Neural cell (in vitro differentiated cells): ENCODE measurements at regions not wholly inside any gene's neighbourhood (a gene's known extent, or its start where the extent isn't known, plus 50 kb on each side); places are given as distances from the start of the nearest gene placed in this dataset.

ENCODE experiments used
- H2AFZ ChIP-seq: fragments of 200-600, 300-800 bp; sonication (generic), shearing (Covaris generic); 2 replicates; pipeline ENCODE4 v1.6.0; 2014; ENCODE audit warnings: low read depth, mild to moderate bottlenecking, antibody characterized with exemption, low read length, moderate library complexity
- H3F3A ChIP-seq: fragments of 200-600 bp; shearing (Covaris generic); 2 replicates; pipeline ENCODE4 v1.6.1; 2016; ENCODE audit warnings: mild to moderate bottlenecking, moderate library complexity, mixed read lengths, antibody characterized with exemption, low read length; ENCODE audit not compliant: insufficient read depth, poor library complexity, severe bottlenecking
- H3K27ac ChIP-seq: fragments of 200-600, 300-800 bp; sonication (generic), shearing (Covaris generic); 2 replicates; pipeline ENCODE4 v1.5.1; 2014; ENCODE audit warnings: mild to moderate bottlenecking, low read length, moderate library complexity
- H3K27me3 ChIP-seq: fragments of 300-800, 200-600 bp; sonication (generic), shearing (Covaris generic); 2 replicates; pipeline ENCODE4 v1.6.0; 2014; ENCODE audit warnings: mild to moderate bottlenecking, low read depth, low read length, moderate library complexity; ENCODE audit not compliant: insufficient read depth
- H3K36me3 ChIP-seq: fragments of 300-800, 200-600 bp; sonication (generic), shearing (Covaris generic); 2 replicates; pipeline ENCODE4 v1.5.1; 2014; ENCODE audit warnings: mild to moderate bottlenecking, antibody characterized with exemption, low read length, moderate library complexity; ENCODE audit not compliant: insufficient read depth
- H3K4me2 ChIP-seq: fragments of 300-800, 200-600 bp; sonication (generic), shearing (Covaris generic); 2 replicates; pipeline ENCODE4 v1.6.0; 2014; ENCODE audit warnings: mild to moderate bottlenecking, low read length
- H3K4me3 ChIP-seq: fragments of 300-800, 200-600 bp; sonication (generic), shearing (Covaris generic); 2 replicates; pipeline ENCODE4 v1.5.1; 2014; ENCODE audit warnings: mild to moderate bottlenecking, low read length, moderate library complexity
- H3K79me2 ChIP-seq: fragments of 200-600 bp; shearing (Covaris generic); replicated peaks from 2 replicates; pipeline ENCODE4 v1.6.0; 2014; ENCODE audit warnings: mild to moderate bottlenecking, low read length, moderate library complexity; ENCODE audit not compliant: insufficient read depth
- H3K9ac ChIP-seq: fragments of 300-800, 200-600 bp; sonication (generic), shearing (Covaris generic); 2 replicates; pipeline ENCODE4 v1.6.1; 2016; ENCODE audit warnings: mild to moderate bottlenecking, low read length, mixed read lengths
- H3K9me2 ChIP-seq: fragments of 200-600 bp; shearing (Covaris generic); 2 replicates; pipeline ENCODE4 v1.6.1; 2016; ENCODE audit warnings: mild to moderate bottlenecking, low read length, mixed read lengths; ENCODE audit not compliant: insufficient read depth
- H3K9me3 ChIP-seq: fragments of 200-600, 300-800 bp; sonication (generic), shearing (Covaris generic); 2 replicates; pipeline ENCODE4 v1.6.1; 2016; ENCODE audit warnings: mild to moderate bottlenecking, mixed run types, low read length, moderate library complexity, mixed read lengths
- H4K20me1 ChIP-seq: fragments of 200-600 bp; shearing (Covaris generic); 2 replicates; pipeline ENCODE4 v1.6.1; 2016; ENCODE audit warnings: mild to moderate bottlenecking, mixed run types; ENCODE audit not compliant: insufficient read depth
- CTCF ChIP-seq: fragments of 450-650 bp; IDR thresholded peaks from 2 replicates; pipeline ENCODE4 v1.5.1; 2014; ENCODE audit warnings: antibody characterized with exemption, mild to moderate bottlenecking, moderate library complexity; ENCODE audit not compliant: poor library complexity, severe bottlenecking
- EP300 ChIP-seq: fragments of 450-650 bp; conservative IDR thresholded peaks from 2 replicates; pipeline ENCODE4 v1.6.1; 2014; ENCODE audit warnings: antibody characterized with exemption, mild to moderate bottlenecking, moderate library complexity; ENCODE audit not compliant: poor library complexity, severe bottlenecking
- EZH2 ChIP-seq: fragments of 200-600, 300-800 bp; shearing (Covaris generic), sonication (generic); IDR thresholded peaks from 2 replicates; pipeline ENCODE4 v1.6.1; 2014; ENCODE audit warnings: antibody characterized with exemption, low read length, borderline replicate concordance, mild to moderate bottlenecking; ENCODE audit not compliant: insufficient read depth, poor library complexity, severe bottlenecking
- MXI1 ChIP-seq: fragments of 450-650 bp; conservative IDR thresholded peaks from 2 replicates; pipeline ENCODE4 v1.6.1; 2014; ENCODE audit warnings: antibody characterized with exemption, mild to moderate bottlenecking; ENCODE audit not compliant: poor library complexity, severe bottlenecking
- POLR2AphosphoS5 ChIP-seq: IDR thresholded peaks from 2 replicates; pipeline ENCODE4 v1.6.1; 2012
- RAD21 ChIP-seq: fragments of 450-650 bp; conservative IDR thresholded peaks from 2 replicates; pipeline ENCODE4 v1.6.1; 2014; ENCODE audit warnings: antibody characterized with exemption, mild to moderate bottlenecking, moderate library complexity
- SMC3 ChIP-seq: fragments of 450-650 bp; conservative IDR thresholded peaks from 2 replicates; pipeline ENCODE4 v1.6.1; 2014; ENCODE audit warnings: antibody characterized with exemption, mild to moderate bottlenecking, moderate library complexity; ENCODE audit not compliant: poor library complexity
- TAF1 ChIP-seq: IDR thresholded peaks from 2 replicates; pipeline ENCODE4 v1.6.1; 2012; ENCODE audit warnings: low read depth
- TF ChIP-seq, protein P1 (sequence below): IDR thresholded peaks from 2 replicates; pipeline ENCODE4 v1.6.1; 2012; ENCODE audit warnings: borderline replicate concordance

- Histone ChIP-seq H3K9me3 (no peaks in the 10 kb centered on the region), H2AFZ (no peak overlapping the region), H3K9me2 (no peaks in the 10 kb centered on the region), H3K79me2 (no peaks in the 10 kb centered on the region), H3F3A (no peaks in the 10 kb centered on the region), H3K4me2 (no peak overlapping the region), H3K4me3 (no peak overlapping the region), H3K36me3 (no peaks in the 10 kb centered on the region), H3K27ac (no peak overlapping the region), H3K27me3 (no peaks in the 10 kb centered on the region), H4K20me1 (no peaks in the 10 kb centered on the region), H3K9ac (no peak overlapping the region)
- TF ChIP-seq MXI1 (no peak), EZH2 (no peak), POLR2AphosphoS5 (no peak), RAD21 (no peak), TAF1 (no peak), SMC3 (no peak), CTCF (no peak), EP300 (no peak)
- TF ChIP-seq, protein P1, sequence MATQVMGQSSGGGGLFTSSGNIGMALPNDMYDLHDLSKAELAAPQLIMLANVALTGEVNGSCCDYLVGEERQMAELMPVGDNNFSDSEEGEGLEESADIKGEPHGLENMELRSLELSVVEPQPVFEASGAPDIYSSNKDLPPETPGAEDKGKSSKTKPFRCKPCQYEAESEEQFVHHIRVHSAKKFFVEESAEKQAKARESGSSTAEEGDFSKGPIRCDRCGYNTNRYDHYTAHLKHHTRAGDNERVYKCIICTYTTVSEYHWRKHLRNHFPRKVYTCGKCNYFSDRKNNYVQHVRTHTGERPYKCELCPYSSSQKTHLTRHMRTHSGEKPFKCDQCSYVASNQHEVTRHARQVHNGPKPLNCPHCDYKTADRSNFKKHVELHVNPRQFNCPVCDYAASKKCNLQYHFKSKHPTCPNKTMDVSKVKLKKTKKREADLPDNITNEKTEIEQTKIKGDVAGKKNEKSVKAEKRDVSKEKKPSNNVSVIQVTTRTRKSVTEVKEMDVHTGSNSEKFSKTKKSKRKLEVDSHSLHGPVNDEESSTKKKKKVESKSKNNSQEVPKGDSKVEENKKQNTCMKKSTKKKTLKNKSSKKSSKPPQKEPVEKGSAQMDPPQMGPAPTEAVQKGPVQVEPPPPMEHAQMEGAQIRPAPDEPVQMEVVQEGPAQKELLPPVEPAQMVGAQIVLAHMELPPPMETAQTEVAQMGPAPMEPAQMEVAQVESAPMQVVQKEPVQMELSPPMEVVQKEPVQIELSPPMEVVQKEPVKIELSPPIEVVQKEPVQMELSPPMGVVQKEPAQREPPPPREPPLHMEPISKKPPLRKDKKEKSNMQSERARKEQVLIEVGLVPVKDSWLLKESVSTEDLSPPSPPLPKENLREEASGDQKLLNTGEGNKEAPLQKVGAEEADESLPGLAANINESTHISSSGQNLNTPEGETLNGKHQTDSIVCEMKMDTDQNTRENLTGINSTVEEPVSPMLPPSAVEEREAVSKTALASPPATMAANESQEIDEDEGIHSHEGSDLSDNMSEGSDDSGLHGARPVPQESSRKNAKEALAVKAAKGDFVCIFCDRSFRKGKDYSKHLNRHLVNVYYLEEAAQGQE: no peak
Measured at GRCh38 chr7:114860206-114860605, 61.7 kb upstream of the MDFIC start.

DNA sequence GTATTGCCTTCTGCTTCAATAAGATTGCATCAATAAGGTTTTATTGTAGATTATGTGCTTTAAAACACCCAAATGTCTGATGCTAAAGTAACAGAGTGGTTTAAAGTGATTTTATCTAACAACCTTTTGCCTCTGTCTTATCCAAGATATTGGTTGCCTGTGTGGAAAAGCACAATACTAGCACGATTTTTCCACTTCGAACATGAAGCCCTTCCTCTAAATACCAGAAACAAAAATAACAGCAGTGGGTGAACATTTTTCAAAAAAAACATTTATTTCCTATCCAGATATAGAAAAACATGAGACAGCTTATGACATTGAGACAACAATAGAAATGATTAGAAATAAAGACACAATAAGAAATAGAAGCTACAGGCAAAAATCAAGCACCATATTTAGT, 59.5 kb upstream of the MDFIC start:
- Histone ChIP-seq H2AFZ (no peak overlapping the region), H3K9ac (no peak overlapping the region), H3K36me3 (no peaks in the 10 kb centered on the region), H3K79me2 (no peaks in the 10 kb centered on the region), H3K4me3 (no peak overlapping the region), H3F3A (no peaks in the 10 kb centered on the region), H3K9me3 (no peaks in the 10 kb centered on the region), H4K20me1 (no peaks in the 10 kb centered on the region), H3K27me3 (no peaks in the 10 kb centered on the region), H3K27ac (no peak overlapping the region), H3K4me2 (no peak overlapping the region), H3K9me2 (no peaks in the 10 kb centered on the region)
- no peak for TF ChIP-seq POLR2AphosphoS5
- TF ChIP-seq EP300: no peak
- no peak for TF ChIP-seq CTCF
